OCI-LY1 (cell line): ENCODE measurements at regions not wholly inside any gene's neighbourhood (a gene's known extent, or its start where the extent isn't known, plus 50 kb on each side); places are given as distances from the start of the nearest gene placed in this dataset.

Experiments used
- EZH2 ChIP-seq: fragments of 200-600 bp; sonication (generic), shearing (Covaris generic); IDR thresholded peaks from 2 replicates; pipeline ENCODE4 v1.8.0; 2017; ENCODE audit warnings: borderline replicate concordance, mixed run types, mild to moderate bottlenecking, antibody characterized with exemption, low read length, moderate library complexity, mixed read lengths
- TF ChIP-seq, protein P1 (sequence below): fragments of 200-600 bp; sonication (generic), shearing (Covaris generic); IDR thresholded peaks from 2 replicates; pipeline ENCODE4 v1.5.1; 2017; ENCODE audit warnings: mild to moderate bottlenecking, antibody characterized with exemption, low read length, moderate library complexity, mixed read lengths

DNA sequence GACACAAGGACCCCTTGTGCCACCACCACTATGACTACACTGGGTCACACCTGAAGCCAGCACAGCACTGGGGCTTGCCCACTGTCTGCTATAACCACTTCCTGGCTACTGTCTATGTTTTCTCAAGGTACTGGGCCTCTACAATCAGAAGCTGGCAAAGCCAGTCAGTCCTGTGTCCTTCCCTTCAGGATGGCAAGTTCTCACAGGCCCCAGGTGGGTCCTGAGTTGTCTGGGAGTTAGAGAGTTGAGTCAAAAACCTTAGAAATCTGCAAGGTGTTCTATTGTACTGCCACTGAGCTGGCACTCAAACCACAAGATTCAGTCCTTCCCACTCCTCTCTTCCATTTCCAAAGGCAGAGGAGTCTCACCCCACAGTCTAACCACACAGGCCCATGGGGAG lies 705.5 kb downstream of the IPMK start:
- TF ChIP-seq, protein P1, sequence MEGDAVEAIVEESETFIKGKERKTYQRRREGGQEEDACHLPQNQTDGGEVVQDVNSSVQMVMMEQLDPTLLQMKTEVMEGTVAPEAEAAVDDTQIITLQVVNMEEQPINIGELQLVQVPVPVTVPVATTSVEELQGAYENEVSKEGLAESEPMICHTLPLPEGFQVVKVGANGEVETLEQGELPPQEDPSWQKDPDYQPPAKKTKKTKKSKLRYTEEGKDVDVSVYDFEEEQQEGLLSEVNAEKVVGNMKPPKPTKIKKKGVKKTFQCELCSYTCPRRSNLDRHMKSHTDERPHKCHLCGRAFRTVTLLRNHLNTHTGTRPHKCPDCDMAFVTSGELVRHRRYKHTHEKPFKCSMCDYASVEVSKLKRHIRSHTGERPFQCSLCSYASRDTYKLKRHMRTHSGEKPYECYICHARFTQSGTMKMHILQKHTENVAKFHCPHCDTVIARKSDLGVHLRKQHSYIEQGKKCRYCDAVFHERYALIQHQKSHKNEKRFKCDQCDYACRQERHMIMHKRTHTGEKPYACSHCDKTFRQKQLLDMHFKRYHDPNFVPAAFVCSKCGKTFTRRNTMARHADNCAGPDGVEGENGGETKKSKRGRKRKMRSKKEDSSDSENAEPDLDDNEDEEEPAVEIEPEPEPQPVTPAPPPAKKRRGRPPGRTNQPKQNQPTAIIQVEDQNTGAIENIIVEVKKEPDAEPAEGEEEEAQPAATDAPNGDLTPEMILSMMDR: no peak
- TF ChIP-seq EZH2: no peak
